ENCODE measurements at regions not wholly inside any gene's neighbourhood (a gene's known extent, or its start where the extent isn't known, plus 50 kb on each side); places are given as distances from the start of the nearest gene placed in this dataset.
"Not testable (repeated sequence)": the region's sequence is repeated elsewhere in the genome, so short reads cannot be mapped to it uniquely, and the experiment has no call there.

DNA sequence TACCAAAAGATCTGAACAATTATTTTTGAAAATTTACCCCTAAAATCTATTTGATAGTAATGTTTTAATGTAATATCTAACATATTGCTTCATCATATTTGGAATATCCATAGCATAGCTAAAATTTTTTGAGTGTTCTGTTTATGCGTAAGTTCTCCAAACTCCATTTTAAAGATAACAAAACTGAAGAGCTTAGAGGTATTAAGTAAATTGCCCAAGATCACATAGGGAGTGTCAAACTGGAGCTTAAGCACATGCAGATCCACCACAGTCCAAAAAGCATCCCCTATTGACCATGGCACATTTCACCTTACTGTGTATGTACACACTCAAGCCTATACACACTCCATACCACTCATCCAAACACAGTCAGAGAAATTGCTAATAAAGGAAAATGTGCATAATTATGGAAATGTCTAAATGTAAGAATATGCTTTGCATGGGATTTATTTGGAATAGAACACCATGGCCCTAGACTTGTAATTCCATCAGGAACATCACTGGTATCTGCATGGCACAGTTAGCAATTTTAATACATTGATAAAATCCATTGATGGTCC is 85.2 kb upstream of the TGFBR2 start:
- no peak for DNase-seq (ENCODE audit: low spot score)

- DNase-seq (ENCODE audit: low spot score), result no peak
Observed at GRCh38 chr3:30522476-30522875, 83.9 kb upstream of the TGFBR2 start.

DNA sequence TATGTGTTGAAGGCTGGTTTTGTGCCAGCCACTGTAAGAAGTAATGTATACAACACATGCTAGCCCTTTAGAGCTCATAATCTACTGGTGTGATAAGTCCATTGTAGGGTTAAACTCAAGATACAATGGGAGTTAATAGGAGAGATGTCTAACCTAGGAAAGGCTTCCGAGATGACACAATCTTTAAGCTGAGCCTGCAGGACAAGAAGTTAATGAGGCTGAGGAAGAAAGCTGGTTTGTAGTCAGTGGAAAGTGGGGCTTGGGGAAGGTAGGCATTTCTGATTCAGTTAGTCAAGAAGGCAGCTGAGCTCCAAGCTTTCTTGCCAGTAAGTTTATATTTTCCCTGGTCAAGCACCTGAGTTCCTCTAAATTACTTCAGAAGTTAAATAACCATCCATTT is 83.0 kb upstream of the TGFBR2 start:
- DNase-seq (ENCODE audit: low spot score), result no peak

GRCh38 chr3:30524357-30525040 is 81.9 kb upstream of the TGFBR2 start:
- DNase-seq (ENCODE audit: low spot score), result no peak

DNA sequence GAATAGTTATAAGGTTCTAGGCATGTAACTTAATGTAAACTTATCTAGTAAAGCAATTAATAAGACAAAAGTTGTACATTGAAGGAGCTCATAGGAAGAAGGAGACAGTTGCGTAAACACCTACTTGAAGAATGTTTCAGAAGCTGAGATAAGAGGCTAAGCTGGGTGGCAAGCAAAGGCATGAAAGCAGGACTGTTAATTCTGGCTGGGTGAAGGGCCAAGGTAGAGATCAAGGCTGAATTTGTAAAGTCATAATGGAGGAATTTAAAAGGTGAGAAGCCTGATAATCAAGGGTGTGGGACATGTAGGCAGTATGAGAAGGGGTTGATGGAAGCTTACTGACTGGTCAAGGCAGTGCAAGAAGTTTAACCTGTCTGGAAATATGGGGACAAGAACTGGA is 80.4 kb upstream of the TGFBR2 start:
- no peak for DNase-seq (ENCODE audit: low spot score)

GRCh38 chr3:30527186-30527585 is 79.2 kb upstream of the TGFBR2 start:
- no peak for DNase-seq (ENCODE audit: low spot score)

DNA sequence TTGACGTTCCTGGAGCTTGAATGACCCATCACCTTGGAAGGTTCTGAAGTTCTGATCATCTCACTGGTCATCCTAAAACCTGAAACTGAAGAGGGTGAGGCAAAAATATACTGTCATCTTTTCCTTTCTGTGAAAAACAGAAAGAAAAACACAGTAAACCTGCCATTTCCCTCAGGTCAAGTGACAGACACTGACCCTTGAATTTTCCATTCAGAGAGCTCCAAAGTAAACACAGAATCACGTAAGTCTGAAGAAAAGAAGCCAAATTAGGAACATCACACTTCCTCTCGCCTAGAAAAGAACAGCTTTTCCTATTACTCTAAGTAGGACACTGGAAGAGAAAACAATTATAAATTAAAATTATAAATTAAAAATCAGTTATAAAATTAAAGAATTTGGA is 78.7 kb upstream of the TGFBR2 start:
- DNase-seq (ENCODE audit: low spot score), result no peak

GRCh38 chr3:30530084-30530483 is 76.3 kb upstream of the TGFBR2 start:
- DNase-seq (ENCODE audit: low spot score), result no peak

DNA sequence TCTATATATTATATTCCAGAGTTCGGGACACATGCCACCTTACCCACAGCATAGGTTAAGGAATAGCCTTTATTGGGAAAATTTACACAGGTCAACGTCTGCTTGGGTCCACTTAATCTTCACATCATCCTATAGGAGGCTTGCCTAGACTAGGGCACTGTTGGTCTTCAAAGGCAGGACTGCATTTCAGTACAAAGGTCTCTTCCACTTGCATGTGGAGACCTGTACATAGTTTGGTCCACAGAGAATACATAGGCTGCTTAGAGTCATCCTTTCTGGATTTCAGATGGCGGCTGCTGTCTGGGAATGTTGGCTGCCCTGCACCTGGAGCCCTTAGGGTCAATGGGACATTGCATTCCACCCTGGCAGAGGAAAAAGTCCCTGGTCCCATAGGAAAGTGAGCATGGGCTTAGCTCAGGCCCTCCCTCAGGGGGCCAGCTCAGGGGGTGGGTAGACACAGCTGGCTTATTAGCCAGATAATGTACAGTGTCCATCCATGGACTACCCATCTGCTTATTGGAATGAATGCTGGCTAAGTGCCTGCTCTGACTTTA is 75.3 kb upstream of the TGFBR2 start:
- DNase-seq (ENCODE audit: low spot score), result no peak

- no peak for DNase-seq (ENCODE audit: low spot score)
Observed at GRCh38 chr3:30535525-30535924, 70.9 kb upstream of the TGFBR2 start.

- no peak for DNase-seq (ENCODE audit: low spot score)
Observed at GRCh38 chr3:30538791-30539190, 67.6 kb upstream of the TGFBR2 start.

- no peak for DNase-seq (ENCODE audit: low spot score)
Observed at GRCh38 chr3:30539206-30539605, 67.2 kb upstream of the TGFBR2 start.

GRCh38 chr3:30539772-30540171 is 66.6 kb upstream of the TGFBR2 start:
- no peak for DNase-seq (ENCODE audit: low spot score)

DNA sequence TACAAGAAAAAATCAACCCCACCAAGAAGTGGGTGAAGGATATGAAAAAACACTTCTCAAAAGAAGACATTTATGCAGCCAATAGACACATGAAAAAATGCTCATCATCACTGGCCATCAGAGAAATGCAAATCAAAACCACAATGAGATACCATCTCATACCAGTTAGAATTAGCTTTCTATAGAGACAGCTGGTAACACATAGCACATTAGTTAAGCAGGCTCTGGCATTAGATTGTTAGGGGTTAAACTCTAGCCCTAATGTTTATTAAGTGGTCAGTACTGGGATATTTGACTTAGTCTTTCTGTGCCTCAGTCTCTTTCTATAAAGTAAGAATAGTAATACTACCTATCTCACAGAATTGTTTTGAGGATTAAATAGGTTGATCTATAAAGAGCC is 65.2 kb upstream of the TGFBR2 start:
- DNase-seq (ENCODE audit: low spot score), result not testable (repeated sequence)

GRCh38 chr3:30542897-30543296 is 63.5 kb upstream of the TGFBR2 start:
- no peak for DNase-seq (ENCODE audit: low spot score)

- DNase-seq (ENCODE audit: low spot score), result peak; percentile 3
Observed at GRCh38 chr3:30544812-30545211, 61.6 kb upstream of the TGFBR2 start.

- DNase-seq (ENCODE audit: low spot score), result no peak
Observed at GRCh38 chr3:30546934-30547333, 59.5 kb upstream of the TGFBR2 start.

GRCh38 chr3:30547716-30548115 is 58.7 kb upstream of the TGFBR2 start:
- no peak for DNase-seq (ENCODE audit: low spot score)

- DNase-seq (ENCODE audit: low spot score), result no peak
Observed at GRCh38 chr3:30548600-30548999, 57.8 kb upstream of the TGFBR2 start.

DNA sequence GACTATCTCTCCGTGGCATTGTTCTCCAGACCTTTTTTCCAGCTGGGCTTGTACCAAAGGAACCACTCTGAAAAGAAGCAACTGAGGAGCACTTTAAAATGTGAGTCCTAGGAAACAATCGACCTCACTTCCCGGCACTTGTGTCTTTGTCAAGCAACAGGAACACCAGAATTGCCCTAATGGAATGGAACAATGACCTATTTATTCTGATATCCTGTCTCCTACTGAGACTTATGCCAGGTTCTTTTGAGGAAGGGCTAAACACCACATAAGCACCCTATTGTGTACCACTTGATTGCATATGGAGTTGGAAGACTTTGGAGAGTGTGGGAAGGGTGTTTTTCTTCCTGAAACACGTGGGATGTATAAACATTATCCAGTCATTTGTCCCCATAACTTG is 56.8 kb upstream of the TGFBR2 start:
- no peak for DNase-seq (ENCODE audit: low spot score)

- DNase-seq (ENCODE audit: low spot score), result no peak
Observed at GRCh38 chr3:30550246-30550645, 56.2 kb upstream of the TGFBR2 start.

DNA sequence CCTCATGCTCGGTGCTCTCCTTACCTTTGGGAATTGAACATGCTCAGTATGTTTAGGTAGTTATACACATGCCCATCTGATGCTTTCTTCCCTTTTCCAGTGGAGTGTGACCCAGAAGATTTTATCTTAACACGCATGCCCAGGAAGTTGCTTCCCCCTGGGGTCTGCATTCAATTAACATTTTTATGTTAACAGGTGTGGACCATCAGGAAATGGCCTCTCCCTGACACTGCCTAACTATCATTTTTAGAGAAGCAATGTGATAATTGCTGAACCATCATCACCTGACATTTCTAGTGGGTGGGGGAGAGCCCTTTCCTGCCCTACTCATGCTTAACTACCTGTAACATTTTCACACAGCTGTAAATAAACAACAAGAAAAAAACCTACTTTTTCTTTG is 55.1 kb upstream of the TGFBR2 start:
- DNase-seq (ENCODE audit: low spot score), result no peak

DNA sequence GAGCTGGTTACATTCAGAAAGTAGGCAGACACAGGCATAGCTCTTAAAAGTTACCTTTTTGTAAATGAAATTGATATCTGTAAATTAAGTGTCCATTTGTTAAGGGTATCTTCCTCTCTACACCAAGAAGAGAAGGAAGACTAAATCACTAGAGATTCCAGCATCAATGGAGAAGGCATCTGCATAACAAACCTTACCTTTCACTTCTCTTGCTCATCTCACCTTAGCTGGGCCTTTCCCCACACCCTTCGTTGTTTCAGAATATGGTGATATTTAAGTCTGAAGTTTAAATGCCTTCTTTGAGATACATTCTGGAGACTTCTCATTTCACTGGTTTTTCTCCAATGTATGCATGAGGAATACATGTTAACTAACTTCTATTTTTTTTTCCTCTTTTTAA is 54.5 kb upstream of the TGFBR2 start:
- DNase-seq (ENCODE audit: low spot score), result no peak
